Endothelial cell (in vitro differentiated cells): ENCODE measurements at regions not wholly inside any gene's neighbourhood (a gene's known extent, or its start where the extent isn't known, plus 50 kb on each side); places are given as distances from the start of the nearest gene placed in this dataset.

Experiments used
- DNase-seq: peaks from one replicate; pipeline ENCODE4 v3.0.0; 2021; ENCODE audit warnings: low spot score
- H3K27ac Mint-ChIP-seq: one replicate; pipeline ENCODE4 v1.8.0; 2021; ENCODE audit warnings: mixed read lengths, inconsistent platforms; ENCODE audit not compliant: unreplicated experiment
- H3K27me3 Mint-ChIP-seq: one replicate; pipeline ENCODE4 v1.8.0; 2021; ENCODE audit warnings: mild to moderate bottlenecking, moderate library complexity, mixed read lengths, inconsistent platforms; ENCODE audit not compliant: unreplicated experiment
- H3K36me3 Mint-ChIP-seq: one replicate; pipeline ENCODE4 v1.8.0; 2021; ENCODE audit warnings: mild to moderate bottlenecking, low read depth, mixed read lengths, inconsistent platforms; ENCODE audit not compliant: unreplicated experiment
- H3K4me1 Mint-ChIP-seq: one replicate; pipeline ENCODE4 v1.8.0; 2021; ENCODE audit warnings: mild to moderate bottlenecking, mixed read lengths, inconsistent platforms; ENCODE audit not compliant: unreplicated experiment
- H3K4me3 Mint-ChIP-seq: one replicate; pipeline ENCODE4 v1.8.0; 2021; ENCODE audit warnings: mild to moderate bottlenecking, mixed read lengths, inconsistent platforms; ENCODE audit not compliant: unreplicated experiment
- H3K9me3 Mint-ChIP-seq: one replicate; pipeline ENCODE4 v1.8.0; 2021; ENCODE audit warnings: mixed read lengths, inconsistent platforms; ENCODE audit not compliant: unreplicated experiment
- TF ChIP-seq, protein P1 (sequence below): fragments of 200-600 bp; sonication (generic); IDR thresholded peaks from one replicate; pipeline ENCODE4 v1.5.0; 2021; ENCODE audit warnings: antibody characterized with exemption; ENCODE audit not compliant: unreplicated experiment

DNA sequence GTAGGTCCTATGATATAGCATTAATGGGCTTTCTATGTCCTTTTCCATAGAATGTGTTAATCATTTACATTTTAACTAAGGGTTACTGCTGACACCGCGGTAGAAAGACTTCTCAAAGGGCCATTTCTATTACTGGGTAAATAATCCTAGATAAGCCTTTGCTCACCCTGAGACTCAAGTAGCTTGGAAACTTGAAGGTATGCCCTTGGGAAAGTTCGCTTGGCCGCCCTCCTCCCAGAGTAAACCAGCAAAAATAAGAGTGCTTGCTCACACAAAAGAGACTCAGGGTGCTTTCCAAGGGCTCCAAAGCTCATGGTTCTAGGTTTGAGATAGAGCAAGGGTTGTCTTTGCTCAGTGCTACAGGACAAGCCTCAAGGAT is 85.8 kb upstream of the TMPRSS2 start:
- Mint-ChIP-seq H3K36me3 (no peaks in the 10 kb centered on the region), H3K9me3 (no peaks in the 10 kb centered on the region), H3K27me3 (peaks cover 5% of the 10 kb centered on the region), H3K4me3 (no peak overlapping the region), H3K4me1 (peaks cover 4% of the 10 kb centered on the region), H3K27ac (no peak overlapping the region)
- TF ChIP-seq, protein P1, sequence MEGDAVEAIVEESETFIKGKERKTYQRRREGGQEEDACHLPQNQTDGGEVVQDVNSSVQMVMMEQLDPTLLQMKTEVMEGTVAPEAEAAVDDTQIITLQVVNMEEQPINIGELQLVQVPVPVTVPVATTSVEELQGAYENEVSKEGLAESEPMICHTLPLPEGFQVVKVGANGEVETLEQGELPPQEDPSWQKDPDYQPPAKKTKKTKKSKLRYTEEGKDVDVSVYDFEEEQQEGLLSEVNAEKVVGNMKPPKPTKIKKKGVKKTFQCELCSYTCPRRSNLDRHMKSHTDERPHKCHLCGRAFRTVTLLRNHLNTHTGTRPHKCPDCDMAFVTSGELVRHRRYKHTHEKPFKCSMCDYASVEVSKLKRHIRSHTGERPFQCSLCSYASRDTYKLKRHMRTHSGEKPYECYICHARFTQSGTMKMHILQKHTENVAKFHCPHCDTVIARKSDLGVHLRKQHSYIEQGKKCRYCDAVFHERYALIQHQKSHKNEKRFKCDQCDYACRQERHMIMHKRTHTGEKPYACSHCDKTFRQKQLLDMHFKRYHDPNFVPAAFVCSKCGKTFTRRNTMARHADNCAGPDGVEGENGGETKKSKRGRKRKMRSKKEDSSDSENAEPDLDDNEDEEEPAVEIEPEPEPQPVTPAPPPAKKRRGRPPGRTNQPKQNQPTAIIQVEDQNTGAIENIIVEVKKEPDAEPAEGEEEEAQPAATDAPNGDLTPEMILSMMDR = no peak
- DNase-seq = no peak

DNA sequence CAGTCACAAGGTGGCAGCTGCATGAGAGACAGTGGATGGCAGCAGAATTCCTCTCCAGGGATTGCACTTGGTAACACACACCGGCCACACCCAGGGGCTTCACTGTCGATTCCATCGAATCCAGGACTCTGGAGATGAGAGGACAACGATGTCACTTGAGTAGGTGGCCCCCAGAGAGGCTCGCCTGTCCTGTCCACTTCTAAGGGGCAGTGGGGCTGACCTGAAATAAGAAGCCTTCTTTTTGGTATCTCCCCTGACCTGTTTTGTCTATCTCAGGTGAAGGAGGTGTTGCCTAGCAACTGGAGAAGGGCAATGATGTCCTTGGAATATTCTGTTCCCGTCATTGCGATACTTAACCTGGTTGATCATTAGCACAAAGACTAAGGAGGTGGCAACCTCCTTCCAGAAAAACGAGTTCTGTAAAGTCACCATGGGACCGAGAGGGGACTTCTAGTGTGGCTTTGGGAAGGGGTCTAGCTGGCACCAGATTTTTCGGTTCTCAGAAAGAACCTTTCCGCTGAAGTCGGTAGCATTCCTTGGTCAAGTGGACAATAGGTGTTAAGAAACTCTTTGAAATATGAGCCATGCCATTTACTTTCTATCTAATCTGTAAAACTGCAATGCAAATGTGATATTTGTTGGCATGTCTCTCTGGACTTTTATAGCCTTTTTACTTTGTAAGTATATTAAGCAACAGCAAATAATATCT is 85.2 kb upstream of the TMPRSS2 start:
- Mint-ChIP-seq H3K9me3 (no peaks in the 10 kb centered on the region), H3K27ac (no peak overlapping the region), H3K4me1 (peaks cover 4% of the 10 kb centered on the region), H3K36me3 (no peaks in the 10 kb centered on the region), H3K4me3 (no peak overlapping the region), H3K27me3 (peaks cover 2% of the 10 kb centered on the region)
- DNase-seq = no peak
- TF ChIP-seq, protein P1 = no peak

DNA sequence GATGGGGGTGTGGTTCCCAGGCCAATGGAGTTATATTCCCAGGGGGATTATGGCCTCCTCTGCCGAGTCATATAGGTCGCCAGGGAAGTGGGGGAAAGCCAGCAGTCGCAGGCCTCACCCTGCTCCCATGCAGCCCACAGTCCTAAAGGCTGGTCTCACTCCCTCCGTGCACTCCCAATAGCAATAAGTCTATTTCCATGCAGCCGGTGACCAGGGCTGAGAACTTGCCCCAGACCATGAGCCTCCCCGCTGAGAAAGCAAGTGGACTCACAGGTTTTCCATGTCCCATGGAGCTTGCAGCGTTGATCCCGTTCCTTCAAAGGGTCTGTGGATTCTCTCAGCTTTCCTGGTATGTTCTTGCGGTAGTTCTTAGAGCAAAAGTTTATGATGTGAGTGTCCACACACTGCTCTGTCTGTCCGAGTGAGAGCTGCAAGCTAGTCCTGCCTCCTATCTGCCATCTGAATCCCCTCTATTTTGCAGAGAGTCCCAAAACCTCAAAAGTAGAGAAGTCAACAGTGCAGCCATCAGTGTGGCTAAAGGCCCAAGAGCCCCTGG is 81.7 kb upstream of the TMPRSS2 start:
- no peaks in the 10 kb centered on the region for H3K36me3 Mint-ChIP-seq
- H3K9me3 Mint-ChIP-seq = no peaks in the 10 kb centered on the region
- DNase-seq = no peak
- H3K4me1 Mint-ChIP-seq = peaks cover 1% of the 10 kb centered on the region
- no peak overlapping the region for H3K27ac Mint-ChIP-seq
- no peaks in the 10 kb centered on the region for H3K27me3 Mint-ChIP-seq
- TF ChIP-seq, protein P1 = no peak
- no peak overlapping the region for H3K4me3 Mint-ChIP-seq

DNA sequence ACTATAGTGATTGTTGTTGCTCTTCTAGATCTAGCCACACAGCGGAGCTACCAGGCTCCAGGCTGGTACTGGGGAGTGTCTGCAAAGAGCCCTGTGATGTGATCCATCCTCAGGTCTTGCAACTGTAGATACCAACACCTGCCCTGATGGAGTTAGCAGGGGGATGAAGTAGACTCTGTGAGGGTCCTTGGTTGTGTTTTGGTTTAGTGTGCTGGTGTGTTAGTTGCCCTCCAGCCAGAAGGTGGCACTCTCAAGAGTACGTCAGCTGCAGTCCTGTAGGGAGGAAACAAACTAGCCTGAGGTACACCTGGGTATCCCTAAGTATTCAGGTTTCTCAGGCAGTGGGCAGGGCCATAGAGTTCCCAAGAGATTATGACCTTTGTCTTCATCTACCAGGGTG is 81.2 kb upstream of the TMPRSS2 start:
- Mint-ChIP-seq H3K4me3 (no peak overlapping the region), H3K27ac (no peak overlapping the region), H3K9me3 (no peaks in the 10 kb centered on the region), H3K27me3 (no peaks in the 10 kb centered on the region), H3K36me3 (no peaks in the 10 kb centered on the region), H3K4me1 (no peaks in the 10 kb centered on the region)
- TF ChIP-seq, protein P1 = no peak
- DNase-seq = no peak

DNA sequence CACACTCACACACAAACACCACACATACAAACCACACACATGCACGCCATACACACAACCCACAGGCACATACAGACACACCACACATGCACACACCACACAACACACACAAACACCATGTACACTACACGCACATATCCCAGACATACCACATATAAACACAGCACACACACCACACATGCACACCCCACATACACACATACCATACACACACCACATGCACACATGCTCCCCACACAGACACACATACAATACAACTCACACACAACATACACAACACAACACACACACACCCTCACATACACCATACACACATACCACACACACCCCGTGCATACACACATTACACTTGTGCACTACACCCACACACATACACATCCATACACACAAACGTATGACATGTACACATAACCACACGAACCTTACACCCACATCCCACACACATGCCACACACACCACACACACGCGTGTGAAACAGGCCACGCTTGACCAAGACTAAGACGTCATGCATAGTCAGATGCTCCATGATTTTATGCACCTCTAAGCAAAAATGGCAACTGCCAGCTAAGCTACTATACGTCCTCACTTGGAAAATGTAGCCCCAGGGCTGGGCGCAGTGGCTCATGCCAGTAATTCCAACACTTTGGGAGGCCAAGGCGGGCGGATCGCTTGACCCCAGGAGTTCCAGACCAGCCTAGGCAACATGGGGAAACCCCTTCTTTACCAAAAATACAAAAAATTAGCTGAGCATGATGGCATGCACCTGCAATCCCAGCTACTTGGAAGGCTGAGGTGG is 77.4 kb upstream of the TMPRSS2 start:
- Mint-ChIP-seq H3K4me3 (no peak overlapping the region), H3K9me3 (no peaks in the 10 kb centered on the region), H3K4me1 (no peaks in the 10 kb centered on the region), H3K36me3 (no peaks in the 10 kb centered on the region), H3K27me3 (peaks cover 6% of the 10 kb centered on the region), H3K27ac (no peak overlapping the region)
- no peak for DNase-seq
- TF ChIP-seq, protein P1 = no peak
